Parathyroid adenoma (tissue), 2 donors: ENCODE measurements at regions not wholly inside any gene's neighbourhood (a gene's known extent, or its start where the extent isn't known, plus 50 kb on each side); places are given as distances from the start of the nearest gene placed in this dataset.

Source experiments
- H2AFZ ChIP-seq: fragments of 300-600 bp; sonication (generic); one replicate; pipeline ENCODE4 v1.7.0; 2017; ENCODE audit warnings: antibody characterized with exemption, mild to moderate bottlenecking
- H3K27ac ChIP-seq: fragments of 300-600 bp; sonication (generic); one replicate; pipeline ENCODE4 v1.7.0; 2017
- H3K27me3 ChIP-seq: fragments of 300-600 bp; sonication (generic); one replicate; pipeline ENCODE4 v1.7.0; 2017; ENCODE audit warnings: low read length; ENCODE audit not compliant: control insufficient read depth, insufficient read depth
- H3K36me3 ChIP-seq: fragments of 300-600 bp; sonication (generic); one replicate; pipeline ENCODE4 v1.7.0; 2017; ENCODE audit warnings: low read length; ENCODE audit not compliant: control insufficient read depth, insufficient read depth
- H3K4me1 ChIP-seq: fragments of 300-600 bp; sonication (generic); one replicate; pipeline ENCODE4 v1.7.0; 2017; ENCODE audit warnings: control low read depth
- H3K4me2 ChIP-seq: fragments of 300-600 bp; sonication (generic); one replicate; pipeline ENCODE4 v1.7.0; 2017; ENCODE audit warnings: low read length
- H3K4me3 ChIP-seq: fragments of 300-600 bp; sonication (generic); one replicate; pipeline ENCODE4 v1.7.0; 2017; ENCODE audit warnings: low read depth, low read length
- H3K79me2 ChIP-seq: fragments of 300-600 bp; sonication (generic); one replicate; pipeline ENCODE4 v1.7.0; 2017; ENCODE audit warnings: control low read depth
- H3K9ac ChIP-seq: fragments of 300-600 bp; sonication (generic); one replicate; pipeline ENCODE4 v1.7.0; 2017; ENCODE audit warnings: mild to moderate bottlenecking
- H3K9me3 ChIP-seq: fragments of 300-600 bp; sonication (generic); one replicate; pipeline ENCODE4 v1.7.0; 2017; ENCODE audit warnings: low read length; ENCODE audit not compliant: control insufficient read depth
- TF ChIP-seq, protein P1 (sequence below): fragments of 300-600 bp; sonication (generic); IDR thresholded peaks from one replicate; pipeline ENCODE4 v1.7.0; 2017; ENCODE audit warnings: antibody characterized with exemption, mild to moderate bottlenecking
- donor health status: primary hyperparathyroidism.

- H3K9me3 ChIP-seq: no peaks in the 10 kb centered on the region
- H2AFZ ChIP-seq: no peak overlapping the region
- no peaks in the 10 kb centered on the region for H3K27me3 ChIP-seq
- no peaks in the 10 kb centered on the region for H3K4me1 ChIP-seq
- H3K4me3 ChIP-seq: no peak overlapping the region
- H3K9ac ChIP-seq: no peak overlapping the region
- TF ChIP-seq, protein P1, sequence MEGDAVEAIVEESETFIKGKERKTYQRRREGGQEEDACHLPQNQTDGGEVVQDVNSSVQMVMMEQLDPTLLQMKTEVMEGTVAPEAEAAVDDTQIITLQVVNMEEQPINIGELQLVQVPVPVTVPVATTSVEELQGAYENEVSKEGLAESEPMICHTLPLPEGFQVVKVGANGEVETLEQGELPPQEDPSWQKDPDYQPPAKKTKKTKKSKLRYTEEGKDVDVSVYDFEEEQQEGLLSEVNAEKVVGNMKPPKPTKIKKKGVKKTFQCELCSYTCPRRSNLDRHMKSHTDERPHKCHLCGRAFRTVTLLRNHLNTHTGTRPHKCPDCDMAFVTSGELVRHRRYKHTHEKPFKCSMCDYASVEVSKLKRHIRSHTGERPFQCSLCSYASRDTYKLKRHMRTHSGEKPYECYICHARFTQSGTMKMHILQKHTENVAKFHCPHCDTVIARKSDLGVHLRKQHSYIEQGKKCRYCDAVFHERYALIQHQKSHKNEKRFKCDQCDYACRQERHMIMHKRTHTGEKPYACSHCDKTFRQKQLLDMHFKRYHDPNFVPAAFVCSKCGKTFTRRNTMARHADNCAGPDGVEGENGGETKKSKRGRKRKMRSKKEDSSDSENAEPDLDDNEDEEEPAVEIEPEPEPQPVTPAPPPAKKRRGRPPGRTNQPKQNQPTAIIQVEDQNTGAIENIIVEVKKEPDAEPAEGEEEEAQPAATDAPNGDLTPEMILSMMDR: no peak
- H3K36me3 ChIP-seq: no peaks in the 10 kb centered on the region
- H3K79me2 ChIP-seq: no peaks in the 10 kb centered on the region
- no peak overlapping the region for H3K27ac ChIP-seq
- H3K4me2 ChIP-seq: no peak overlapping the region
Measured at GRCh38 chr2:198283146-198283545, 478.8 kb downstream of the PLCL1 start.

DNA sequence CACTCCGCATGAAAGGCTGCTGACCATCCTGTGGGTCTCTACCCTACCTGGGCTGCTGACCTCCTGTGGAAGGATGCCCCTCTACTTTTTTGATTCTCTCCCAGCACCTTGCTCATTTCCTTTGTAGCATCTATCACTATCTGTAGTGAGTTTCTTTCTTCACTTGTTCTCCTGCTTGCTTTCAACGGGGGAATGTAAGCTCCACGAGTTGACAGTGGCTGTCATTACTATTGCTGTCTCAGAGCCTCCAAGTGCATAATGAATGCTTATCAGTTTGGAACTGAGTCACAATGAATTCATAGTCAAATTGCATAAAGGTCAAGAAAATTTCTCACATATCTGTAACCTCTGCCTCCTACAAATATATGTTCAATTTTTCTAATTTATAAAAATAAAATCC, 477.7 kb downstream of the PLCL1 start:
- Histone ChIP-seq H3K9ac (no peak overlapping the region), H3K27ac (no peak overlapping the region), H3K36me3 (no peaks in the 10 kb centered on the region), H2AFZ (no peak overlapping the region), H3K4me3 (no peak overlapping the region), H3K27me3 (no peaks in the 10 kb centered on the region), H3K79me2 (no peaks in the 10 kb centered on the region), H3K9me3 (no peaks in the 10 kb centered on the region), H3K4me1 (no peaks in the 10 kb centered on the region), H3K4me2 (no peak overlapping the region)
- TF ChIP-seq, protein P1: no peak

- Histone ChIP-seq H3K4me1 (no peaks in the 10 kb centered on the region), H2AFZ (no peak overlapping the region), H3K27me3 (no peaks in the 10 kb centered on the region), H3K27ac (no peak overlapping the region), H3K9me3 (no peaks in the 10 kb centered on the region), H3K9ac (no peak overlapping the region), H3K4me2 (no peak overlapping the region), H3K4me3 (no peak overlapping the region), H3K79me2 (no peaks in the 10 kb centered on the region), H3K36me3 (no peaks in the 10 kb centered on the region)
- TF ChIP-seq, protein P1: no peak
Measured at GRCh38 chr2:198280145-198280544, 475.8 kb downstream of the PLCL1 start.

DNA sequence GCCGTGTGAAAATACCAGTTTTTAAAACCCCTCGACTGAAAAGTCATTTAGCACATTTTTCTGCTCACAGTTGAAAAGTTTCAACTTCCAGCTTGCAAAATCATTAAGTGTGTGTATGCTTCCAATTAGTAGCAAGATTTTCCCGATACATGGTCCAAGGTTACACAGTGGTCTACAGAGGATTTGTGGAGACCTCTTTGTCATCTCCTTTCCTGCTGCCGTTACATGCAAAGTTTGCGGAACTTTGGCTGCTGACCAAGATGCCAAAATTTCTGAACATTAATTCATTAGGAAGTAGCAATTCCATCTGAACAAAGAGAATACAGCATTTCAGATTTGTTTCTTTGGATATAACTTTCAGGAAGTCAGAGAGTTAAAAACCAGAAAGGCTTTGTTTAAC, 474.6 kb downstream of the PLCL1 start:
- Histone ChIP-seq H3K9me3 (no peaks in the 10 kb centered on the region), H3K27me3 (no peaks in the 10 kb centered on the region), H2AFZ (no peak overlapping the region), H3K27ac (no peak overlapping the region), H3K4me3 (no peak overlapping the region), H3K9ac (no peak overlapping the region), H3K79me2 (no peaks in the 10 kb centered on the region), H3K4me1 (no peaks in the 10 kb centered on the region), H3K36me3 (no peaks in the 10 kb centered on the region), H3K4me2 (no peak overlapping the region)
- TF ChIP-seq, protein P1: no peak

- Histone ChIP-seq H3K9me3 (no peaks in the 10 kb centered on the region), H3K4me2 (no peak overlapping the region), H2AFZ (no peak overlapping the region), H3K36me3 (no peaks in the 10 kb centered on the region), H3K4me3 (no peak overlapping the region), H3K9ac (no peak overlapping the region), H3K27me3 (no peaks in the 10 kb centered on the region), H3K4me1 (no peaks in the 10 kb centered on the region), H3K79me2 (no peaks in the 10 kb centered on the region), H3K27ac (no peak overlapping the region)
- TF ChIP-seq, protein P1: no peak
Measured at GRCh38 chr2:198277181-198277580, 472.8 kb downstream of the PLCL1 start.
